ENCODE measurements at regions not wholly inside any gene's neighbourhood (a gene's known extent, or its start where the extent isn't known, plus 50 kb on each side); places are given as distances from the start of the nearest gene placed in this dataset.

DNA sequence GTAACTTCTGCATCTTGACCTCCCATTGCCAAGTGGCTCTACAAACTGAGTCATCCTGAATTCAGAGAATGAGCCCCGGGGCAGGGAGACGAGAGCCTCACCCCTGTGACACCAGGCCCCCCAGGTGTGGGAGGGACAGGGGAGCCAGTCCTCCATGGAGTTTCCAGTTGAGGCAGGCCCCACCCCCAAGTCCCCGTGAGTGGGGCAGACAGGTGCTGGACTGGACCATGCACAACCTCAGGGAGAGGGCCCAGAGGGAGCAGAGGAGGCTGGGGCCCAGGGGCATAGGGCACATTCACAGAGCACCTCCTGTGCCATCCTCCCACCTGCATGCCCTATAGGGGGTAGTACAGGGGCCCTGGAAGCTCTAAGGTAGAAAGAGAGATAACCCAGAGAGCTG is 180.8 kb downstream of the BRD1 start:
- TF ChIP-seq, protein P1, sequence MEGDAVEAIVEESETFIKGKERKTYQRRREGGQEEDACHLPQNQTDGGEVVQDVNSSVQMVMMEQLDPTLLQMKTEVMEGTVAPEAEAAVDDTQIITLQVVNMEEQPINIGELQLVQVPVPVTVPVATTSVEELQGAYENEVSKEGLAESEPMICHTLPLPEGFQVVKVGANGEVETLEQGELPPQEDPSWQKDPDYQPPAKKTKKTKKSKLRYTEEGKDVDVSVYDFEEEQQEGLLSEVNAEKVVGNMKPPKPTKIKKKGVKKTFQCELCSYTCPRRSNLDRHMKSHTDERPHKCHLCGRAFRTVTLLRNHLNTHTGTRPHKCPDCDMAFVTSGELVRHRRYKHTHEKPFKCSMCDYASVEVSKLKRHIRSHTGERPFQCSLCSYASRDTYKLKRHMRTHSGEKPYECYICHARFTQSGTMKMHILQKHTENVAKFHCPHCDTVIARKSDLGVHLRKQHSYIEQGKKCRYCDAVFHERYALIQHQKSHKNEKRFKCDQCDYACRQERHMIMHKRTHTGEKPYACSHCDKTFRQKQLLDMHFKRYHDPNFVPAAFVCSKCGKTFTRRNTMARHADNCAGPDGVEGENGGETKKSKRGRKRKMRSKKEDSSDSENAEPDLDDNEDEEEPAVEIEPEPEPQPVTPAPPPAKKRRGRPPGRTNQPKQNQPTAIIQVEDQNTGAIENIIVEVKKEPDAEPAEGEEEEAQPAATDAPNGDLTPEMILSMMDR (IDR thresholded peaks at IDR 0.05; ENCODE audit: insufficient read depth, low read length, severe bottlenecking) = no peak
- Histone ChIP-seq H3K36me3 (ENCODE audit: control insufficient read depth, insufficient read depth, low read length) (no peaks in the 10 kb centered on the region), H3K27me3 (ENCODE audit: control insufficient read depth, insufficient read depth, low read length) (no peaks in the 10 kb centered on the region), H3K4me3 (ENCODE audit: low read depth, low read length) (no peak overlapping the region)
- DNase-seq (ENCODE audit: low read depth) (no peak), FAIRE-seq (no peak)

DNA sequence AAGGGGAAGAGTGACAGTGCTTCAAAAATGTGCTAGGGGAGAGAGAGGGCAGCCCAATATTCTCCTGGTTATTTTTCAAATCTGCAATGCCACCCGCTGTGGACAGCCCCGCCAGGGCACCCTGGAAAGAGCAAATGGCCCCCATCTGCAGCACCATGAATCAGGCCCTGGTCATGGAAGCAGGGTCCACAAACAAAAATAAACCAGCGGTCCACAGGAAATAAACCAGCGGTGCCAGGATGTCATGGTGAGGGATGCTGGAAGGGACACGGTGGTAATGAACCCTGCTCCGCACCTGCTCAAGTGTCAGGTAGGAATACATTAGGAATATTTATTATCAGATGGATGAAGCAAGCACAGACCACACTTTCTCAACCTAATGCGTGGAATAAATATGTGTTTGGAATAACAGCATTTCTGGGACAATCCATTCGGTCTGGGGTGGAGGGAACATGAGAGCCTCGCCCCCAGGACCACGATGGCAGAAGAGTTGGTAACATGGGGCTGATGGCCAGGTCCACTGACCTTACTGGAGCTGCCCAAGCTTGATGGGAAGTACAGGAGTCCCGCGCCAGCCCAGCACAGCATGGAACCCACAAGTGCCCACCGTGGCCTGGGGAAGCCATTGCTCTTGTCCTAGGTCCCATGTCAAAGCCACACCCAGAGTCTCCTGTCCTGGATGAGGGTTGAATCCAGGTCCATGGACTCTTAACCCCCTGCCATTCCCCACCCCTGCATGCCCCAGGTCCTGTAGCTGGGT is 181.7 kb downstream of the BRD1 start:
- H3K27me3 ChIP-seq (ENCODE audit: control insufficient read depth, insufficient read depth, low read length) = no peaks in the 10 kb centered on the region
- no peaks in the 10 kb centered on the region for H3K36me3 ChIP-seq (ENCODE audit: control insufficient read depth, insufficient read depth, low read length)
- TF ChIP-seq, protein P1 (IDR thresholded peaks at IDR 0.05; ENCODE audit: insufficient read depth, low read length, severe bottlenecking) = no peak
- DNase-seq (ENCODE audit: low read depth) (no peak), FAIRE-seq (no peak)
- H3K4me3 ChIP-seq (ENCODE audit: low read depth, low read length) = no peak overlapping the region

DNA sequence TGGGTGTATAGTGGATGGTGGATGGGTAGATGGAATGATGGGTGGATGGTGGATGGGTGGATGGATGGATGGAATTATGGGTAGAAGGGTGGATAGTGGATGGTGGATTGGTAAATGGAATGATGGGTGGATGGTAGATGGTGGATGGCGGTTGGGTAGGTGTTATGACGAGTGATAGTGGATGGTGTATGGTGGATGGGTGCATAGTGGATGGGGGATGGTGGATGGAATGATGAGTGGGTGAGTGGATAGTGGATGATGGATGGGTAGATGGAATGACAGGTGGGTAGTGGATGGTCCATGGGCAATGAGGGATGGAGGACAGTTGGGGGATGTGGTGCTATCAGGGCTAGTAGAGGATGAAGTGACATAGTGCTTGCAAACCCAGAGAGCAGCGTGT is 182.4 kb downstream of the BRD1 start:
- Histone ChIP-seq H3K36me3 (ENCODE audit: control insufficient read depth, insufficient read depth, low read length) (no peaks in the 10 kb centered on the region), H3K4me3 (ENCODE audit: low read depth, low read length) (no peak overlapping the region), H3K27me3 (ENCODE audit: control insufficient read depth, insufficient read depth, low read length) (no peaks in the 10 kb centered on the region)
- TF ChIP-seq, protein P1 (IDR thresholded peaks at IDR 0.05; ENCODE audit: insufficient read depth, low read length, severe bottlenecking) = no peak
- FAIRE-seq (no peak), DNase-seq (ENCODE audit: low read depth) (no peak)

DNA sequence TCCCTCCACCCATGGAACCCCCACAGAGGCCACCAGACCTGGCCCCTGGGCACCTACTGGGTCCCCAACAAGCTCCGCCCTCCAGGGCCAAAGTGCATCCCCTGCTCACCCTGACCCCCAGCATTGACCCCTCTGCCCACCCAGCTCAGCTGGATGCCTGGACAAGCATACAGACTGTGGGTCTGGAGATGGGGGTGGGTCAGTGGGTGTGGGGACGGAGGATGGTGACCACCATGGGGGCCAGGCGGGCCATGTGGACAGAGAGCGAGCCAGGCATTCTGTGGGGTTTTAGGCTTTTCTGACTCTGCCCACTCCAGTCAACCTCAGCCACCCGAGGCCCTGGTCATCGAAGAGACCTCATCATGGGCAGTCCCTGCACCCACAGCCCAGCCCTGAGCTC is 183.7 kb downstream of the BRD1 start:
- TF ChIP-seq, protein P1 (IDR thresholded peaks at IDR 0.05; ENCODE audit: insufficient read depth, low read length, severe bottlenecking) = no peak
- DNase-seq (ENCODE audit: low read depth) (no peak), FAIRE-seq (no peak)
- no peaks in the 10 kb centered on the region for H3K36me3 ChIP-seq (ENCODE audit: control insufficient read depth, insufficient read depth, low read length)
- no peak overlapping the region for H3K4me3 ChIP-seq (ENCODE audit: low read depth, low read length)
- no peaks in the 10 kb centered on the region for H3K27me3 ChIP-seq (ENCODE audit: control insufficient read depth, insufficient read depth, low read length)

DNA sequence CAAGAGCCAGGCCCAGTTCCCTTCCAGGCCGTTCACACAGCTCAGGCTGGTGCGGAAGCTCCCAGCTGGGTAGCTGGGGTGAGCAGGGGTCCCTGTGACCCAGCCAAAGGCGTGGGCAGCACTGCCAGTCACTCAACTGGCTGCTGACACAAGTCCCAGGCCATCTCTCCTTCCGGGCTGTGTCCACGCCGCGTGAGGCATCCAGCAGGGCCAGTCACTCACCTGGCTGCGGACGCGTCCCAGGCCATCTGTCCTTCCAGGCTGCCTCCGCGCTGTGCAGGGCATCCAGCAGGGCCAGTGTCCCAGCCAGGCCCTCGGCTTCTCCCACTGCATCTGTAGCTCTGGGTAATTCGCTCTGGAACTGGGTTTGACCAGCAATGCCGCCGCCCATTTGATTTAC is 184.2 kb downstream of the BRD1 start:
- Histone ChIP-seq H3K27me3 (ENCODE audit: control insufficient read depth, insufficient read depth, low read length) (no peaks in the 10 kb centered on the region), H3K4me3 (ENCODE audit: low read depth, low read length) (no peak overlapping the region), H3K36me3 (ENCODE audit: control insufficient read depth, insufficient read depth, low read length) (no peaks in the 10 kb centered on the region)
- FAIRE-seq = no peak
- no peak for DNase-seq (ENCODE audit: low read depth)
- TF ChIP-seq, protein P1 (IDR thresholded peaks at IDR 0.05; ENCODE audit: insufficient read depth, low read length, severe bottlenecking) = no peak

DNA sequence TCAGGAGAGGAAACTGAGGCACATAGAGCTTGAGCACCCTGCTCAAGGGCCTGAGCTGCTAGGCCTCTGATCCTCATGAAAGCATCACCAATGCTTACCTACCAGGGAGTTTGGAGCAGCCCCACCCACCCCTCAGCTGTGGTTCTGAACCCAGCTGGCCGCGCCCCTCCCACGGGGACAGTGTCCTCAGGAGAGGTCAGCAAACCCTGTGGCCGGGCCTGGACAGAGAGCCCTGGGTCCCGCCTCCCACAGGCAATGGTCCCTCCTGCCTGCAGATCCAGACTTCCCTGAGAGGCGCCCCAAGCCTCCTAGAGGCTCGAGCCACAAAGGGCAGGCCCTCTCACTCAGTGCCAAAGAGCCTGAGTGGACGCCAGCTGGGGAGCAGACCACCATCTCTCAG is 184.9 kb downstream of the BRD1 start:
- TF ChIP-seq, protein P1 (IDR thresholded peaks at IDR 0.05; ENCODE audit: insufficient read depth, low read length, severe bottlenecking) = no peak

More for the DNA sequence above, 184.9 kb downstream of the BRD1 start:
- no peak for DNase-seq (ENCODE audit: low read depth)
- Histone ChIP-seq H3K36me3 (ENCODE audit: control insufficient read depth, insufficient read depth, low read length) (no peaks in the 10 kb centered on the region), H3K4me3 (ENCODE audit: low read depth, low read length) (no peak overlapping the region), H3K27me3 (ENCODE audit: control insufficient read depth, insufficient read depth, low read length) (no peaks in the 10 kb centered on the region)
- no peak for FAIRE-seq

Data from bronchial epithelial cell (primary cell).